Effector CD4-positive, alpha-beta T cell (primary cell): ENCODE measurements at regions not wholly inside any gene's neighbourhood (a gene's known extent, or its start where the extent isn't known, plus 50 kb on each side); places are given as distances from the start of the nearest gene placed in this dataset.

Source experiments
- DNase-seq: peaks from one replicate; pipeline ENCODE4 v3.0.0-alpha.2; 2020

DNA sequence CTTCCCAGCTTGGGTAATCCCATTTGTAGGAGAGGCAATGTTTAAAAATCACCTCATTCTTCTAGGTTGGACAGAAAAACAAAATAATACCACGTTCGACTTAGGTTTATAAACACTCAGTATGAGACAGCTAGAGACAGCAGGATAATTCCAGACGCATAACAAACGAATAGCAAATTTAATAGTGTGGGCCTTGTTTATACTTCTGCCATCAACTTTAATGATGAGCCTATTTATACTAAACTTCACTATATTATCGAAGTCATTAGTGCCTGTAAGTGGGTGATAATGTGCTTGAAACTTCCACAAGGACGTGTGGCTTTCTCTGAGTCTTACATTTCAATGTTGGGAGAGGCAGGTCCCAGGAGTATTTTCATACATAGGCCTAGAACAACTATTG, 255.7 kb upstream of the PPARGC1A start:
- DNase-seq: no peak

DNA sequence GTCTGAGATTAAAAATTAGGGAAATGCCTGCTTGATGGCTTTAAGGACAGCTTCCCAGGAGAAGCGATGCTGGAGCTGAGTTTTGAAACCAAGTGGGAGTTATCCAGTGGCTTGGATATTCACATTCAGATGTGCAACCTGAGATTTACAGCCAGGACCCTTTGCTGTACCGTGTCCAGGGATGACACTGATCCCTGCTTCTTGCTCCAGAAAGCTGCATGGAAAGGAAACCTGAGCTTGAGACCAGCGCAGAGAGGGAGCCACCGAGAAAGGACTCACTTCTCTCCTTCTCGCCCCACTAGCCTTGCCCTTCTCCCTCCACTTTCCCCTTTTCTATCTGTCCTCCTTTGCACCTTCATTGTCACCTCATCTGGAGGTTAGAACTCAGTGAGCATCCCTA, 254.5 kb upstream of the PPARGC1A start:
- DNase-seq: no peak

DNA sequence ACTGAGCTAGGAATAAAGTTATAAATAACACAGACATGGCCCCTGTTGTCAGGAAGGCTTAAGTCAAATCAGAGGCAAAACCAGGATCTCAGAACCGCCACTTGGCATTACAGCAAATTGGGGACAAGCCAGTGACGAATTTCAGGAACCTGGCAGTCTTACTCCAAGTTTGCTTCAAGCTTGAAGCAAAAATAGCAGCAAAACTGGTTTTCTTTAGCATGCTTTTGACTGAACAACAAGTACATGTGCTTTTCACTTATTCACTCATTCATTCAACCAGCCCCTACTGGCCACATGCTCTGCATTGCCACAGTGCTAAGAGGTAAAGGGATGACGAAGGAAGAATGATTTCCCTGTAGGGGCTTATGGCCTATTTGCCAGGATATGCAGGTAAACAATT, 253.9 kb upstream of the PPARGC1A start:
- no peak for DNase-seq

DNA sequence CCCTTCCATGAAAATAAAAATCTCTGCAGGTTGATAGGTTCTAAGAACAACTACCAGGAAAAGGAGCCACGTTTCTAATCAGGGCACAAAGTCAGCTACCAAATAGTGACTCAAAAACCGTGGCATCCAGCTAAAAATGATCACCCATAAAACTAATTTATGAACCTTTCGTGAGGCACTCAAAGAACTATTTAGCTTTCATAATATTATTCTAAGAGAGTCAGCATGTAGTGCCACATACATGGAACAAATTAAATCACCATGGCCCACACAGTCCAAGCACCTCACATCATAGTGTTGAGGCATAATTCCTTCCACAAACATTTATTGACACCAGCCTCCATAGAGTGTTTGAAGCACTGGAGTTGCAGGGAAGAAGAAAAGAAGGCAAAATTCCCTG, 252.0 kb upstream of the PPARGC1A start:
- DNase-seq: no peak

DNA sequence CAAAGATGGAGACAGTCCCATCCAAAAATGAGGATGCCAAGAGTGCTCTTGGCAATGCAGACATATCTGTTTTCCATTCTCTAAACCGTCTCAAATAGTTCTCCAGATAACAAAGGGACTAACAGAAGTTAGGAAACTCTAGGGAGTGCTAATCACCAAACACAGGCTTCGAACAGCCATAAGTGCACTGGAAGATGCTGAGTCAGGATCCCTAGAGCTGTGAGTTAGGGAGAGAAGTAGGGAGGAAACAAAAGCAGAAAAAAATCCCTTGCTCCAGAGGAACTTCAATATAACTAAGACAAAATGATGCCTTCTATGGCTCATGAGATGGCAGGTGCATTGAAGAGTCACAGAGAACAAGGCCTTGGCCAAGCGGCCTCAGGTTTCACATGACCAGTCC, 251.0 kb upstream of the PPARGC1A start:
- DNase-seq: no peak

GRCh38 chr4:24137671-24138601, 248.1 kb upstream of the PPARGC1A start:
- DNase-seq: no peak

DNA sequence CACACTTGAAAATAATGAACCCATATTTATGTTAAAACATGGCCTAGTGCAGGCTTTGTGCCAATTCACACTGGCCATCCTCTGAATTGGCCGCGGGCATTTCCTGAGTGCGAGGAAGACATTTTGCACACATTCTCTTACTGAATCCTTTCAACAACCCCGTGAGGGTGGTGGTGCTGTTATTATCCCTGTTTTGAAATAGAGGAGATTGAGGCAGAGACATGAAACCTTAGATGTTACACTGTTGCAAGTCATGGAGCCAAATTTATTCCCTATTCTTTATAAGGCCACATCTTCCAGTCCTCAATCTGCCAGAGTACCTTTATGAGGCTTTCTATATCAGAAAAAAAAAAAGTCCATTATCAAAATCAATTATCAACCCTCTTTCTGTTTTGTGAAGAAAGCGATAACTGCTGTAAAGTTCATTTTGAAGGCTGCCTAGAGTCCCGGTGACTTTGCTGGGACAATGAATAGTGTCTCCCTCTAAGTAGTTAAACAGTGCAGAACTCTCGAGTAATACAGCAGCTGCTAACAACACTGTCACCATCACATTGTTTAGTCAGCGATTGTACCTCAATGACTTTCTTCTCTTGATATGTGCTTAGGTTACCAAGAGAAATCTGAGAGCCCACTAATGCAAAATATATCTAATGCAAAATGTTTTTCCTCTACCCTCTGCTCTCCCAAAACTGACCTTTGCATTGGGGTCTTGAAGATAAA, 242.3 kb upstream of the PPARGC1A start:
- no peak for DNase-seq

- no peak for DNase-seq
Measured at GRCh38 chr4:24130637-24131036, 240.8 kb upstream of the PPARGC1A start.

DNA sequence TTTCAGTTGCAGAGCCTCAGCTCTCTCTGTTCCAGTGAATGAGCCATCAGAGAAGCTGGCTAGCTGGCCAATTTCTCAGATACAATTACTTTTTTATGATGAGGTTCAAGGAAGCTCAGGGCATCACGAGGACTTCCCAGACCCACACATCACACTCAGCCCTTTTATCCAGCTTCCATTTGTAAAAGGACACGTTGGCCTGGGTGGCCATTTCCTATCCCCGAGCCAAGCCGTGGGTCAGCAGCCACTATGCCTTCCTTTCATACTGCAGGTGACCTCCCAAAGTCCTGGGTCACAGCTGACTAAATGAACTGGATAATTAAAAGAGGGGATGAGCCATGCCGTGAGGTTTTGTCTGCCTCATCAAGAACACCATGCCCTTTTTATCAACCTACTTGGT, 236.9 kb upstream of the PPARGC1A start:
- no peak for DNase-seq

GRCh38 chr4:24121395-24122175, 231.7 kb upstream of the PPARGC1A start:
- DNase-seq: no peak

DNA sequence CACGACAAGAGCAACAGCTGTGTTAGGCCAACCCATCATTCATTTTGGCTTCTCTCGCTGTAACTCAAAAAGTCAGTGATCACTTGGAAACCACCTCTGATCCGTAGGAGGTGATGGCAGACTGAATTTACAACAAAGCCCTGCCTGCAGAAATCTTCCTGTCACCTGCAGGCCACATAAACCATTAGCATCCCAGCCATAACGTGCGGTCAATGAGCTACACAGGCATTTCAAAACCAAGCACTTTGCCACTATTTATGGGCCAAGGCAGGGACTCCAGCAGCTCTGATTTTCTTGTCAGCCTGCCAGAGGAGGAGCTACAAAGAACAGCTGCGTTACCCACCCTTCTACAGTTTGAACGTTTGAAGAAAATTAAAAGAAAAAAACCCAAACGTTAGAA, 228.1 kb upstream of the PPARGC1A start:
- no peak for DNase-seq

GRCh38 chr4:24116107-24116506, 226.3 kb upstream of the PPARGC1A start:
- DNase-seq: no peak

DNA sequence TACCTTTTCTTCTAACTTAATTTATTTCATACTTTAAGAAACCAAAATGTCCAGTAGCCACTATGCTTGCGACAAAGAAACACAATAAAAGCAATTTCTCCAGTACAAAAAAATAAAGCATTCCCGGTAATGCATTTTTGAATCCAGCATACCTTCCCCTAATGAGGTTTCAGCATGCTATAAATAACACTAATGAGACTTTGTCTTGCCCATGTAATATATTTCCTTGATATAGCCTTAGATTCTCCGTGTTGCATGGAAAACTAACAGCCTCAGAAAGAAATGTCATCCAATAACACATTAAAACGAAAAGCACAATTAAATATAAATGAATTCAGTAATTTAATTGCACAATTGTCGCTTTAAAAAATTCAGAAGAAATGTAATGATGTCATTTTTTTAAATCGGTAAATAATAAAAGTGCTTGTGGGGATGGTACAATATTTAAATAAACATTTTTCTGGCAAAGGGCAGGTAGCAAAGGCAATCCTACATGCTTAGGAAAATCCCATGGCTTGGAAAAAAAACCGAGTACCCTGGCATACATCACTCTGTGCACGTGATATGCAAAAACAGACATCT, 225.2 kb upstream of the PPARGC1A start:
- DNase-seq: no peak

- no peak for DNase-seq
Measured at GRCh38 chr4:24114444-24114843, 224.6 kb upstream of the PPARGC1A start.

- no peak for DNase-seq
Measured at GRCh38 chr4:24112466-24112865, 222.6 kb upstream of the PPARGC1A start.

DNA sequence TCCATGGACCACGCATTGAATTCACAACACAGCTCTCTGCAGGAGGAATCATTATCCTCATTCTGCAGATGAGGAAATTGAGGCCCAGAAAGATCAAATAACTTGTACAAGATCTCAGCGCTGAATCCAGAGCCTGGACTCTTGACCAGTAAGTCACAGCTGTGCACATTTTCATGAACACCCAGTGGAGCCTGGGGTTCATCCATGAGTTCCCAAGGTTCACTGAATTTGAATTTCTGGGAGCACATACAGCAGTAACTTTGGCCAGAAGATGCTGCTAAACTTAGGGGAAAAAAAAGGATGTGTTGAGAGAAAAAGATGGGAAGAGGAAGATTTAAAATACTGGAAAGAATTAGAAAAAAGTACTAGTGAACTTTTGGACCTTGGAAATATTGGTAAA, 218.7 kb upstream of the PPARGC1A start:
- DNase-seq: no peak

DNA sequence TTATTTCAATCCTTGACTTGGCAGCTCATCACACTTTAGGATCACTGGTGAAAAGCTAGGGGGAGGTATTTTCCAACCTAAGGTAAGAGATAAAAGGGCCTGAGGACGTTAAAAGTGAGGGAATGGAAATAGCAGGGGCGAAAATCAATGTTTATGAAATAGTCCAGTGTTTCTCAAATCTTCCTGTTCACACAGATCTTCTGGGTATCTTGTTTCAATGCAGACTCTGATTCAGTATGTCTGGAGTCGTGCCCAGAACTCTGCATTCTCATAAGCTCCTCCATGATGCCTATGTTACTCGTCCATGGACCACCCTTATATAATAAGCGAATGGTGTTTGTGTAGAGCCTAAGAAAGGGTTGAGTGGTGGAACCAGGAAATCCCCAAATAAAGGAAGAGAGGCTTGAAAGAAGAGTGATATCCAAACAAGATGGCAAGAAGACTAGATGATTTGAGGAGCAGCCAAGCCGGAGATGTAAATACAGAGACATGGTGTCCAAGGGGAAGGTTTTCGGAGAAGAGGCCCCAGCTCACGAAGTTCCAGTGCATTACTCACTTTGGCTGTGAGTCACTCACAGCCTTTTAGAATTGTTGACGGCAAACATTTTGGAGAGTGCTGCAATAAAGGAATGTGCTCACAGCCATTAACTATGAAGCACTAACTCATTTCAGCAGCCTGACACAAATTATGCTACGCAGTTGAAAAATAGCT, 215.6 kb upstream of the PPARGC1A start:
- DNase-seq: no peak

GRCh38 chr4:24104158-24104565, 214.3 kb upstream of the PPARGC1A start:
- DNase-seq: no peak

DNA sequence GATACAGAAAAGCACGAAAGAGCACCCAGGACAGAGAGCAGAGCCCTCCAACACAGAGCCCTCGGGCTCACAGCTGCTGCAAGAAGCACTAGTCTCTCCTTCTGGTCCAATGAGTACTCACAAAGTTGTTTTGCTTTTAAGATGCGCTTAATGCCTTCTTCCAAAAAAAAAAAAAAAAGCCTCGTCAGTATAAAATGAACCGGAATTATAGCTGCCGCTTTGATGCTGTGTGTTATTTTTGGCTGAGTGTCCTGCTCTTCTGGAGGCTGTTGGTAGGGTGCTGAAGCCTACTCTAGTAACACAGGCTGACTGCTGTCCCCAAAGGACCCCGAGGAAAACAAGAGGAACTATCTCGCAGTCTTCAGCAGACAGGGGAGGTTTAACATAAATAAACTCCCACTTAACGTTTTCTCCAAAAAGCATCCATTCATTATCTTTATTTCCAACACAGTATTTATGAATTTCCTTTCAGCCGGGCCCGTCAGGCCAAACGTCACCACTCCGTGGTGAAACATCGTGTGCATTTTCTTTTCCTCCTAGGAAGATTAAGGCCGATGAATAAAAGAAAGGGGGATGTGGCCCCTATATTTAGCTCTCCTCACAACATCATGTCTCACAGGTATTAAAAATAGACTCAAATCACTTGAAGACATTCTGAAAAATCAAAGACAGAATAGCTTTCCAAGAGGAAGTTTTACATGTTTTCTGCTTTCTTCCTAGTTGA, 213.7 kb upstream of the PPARGC1A start:
- DNase-seq: no peak

GRCh38 chr4:24102621-24103020, 212.8 kb upstream of the PPARGC1A start:
- DNase-seq: no peak

DNA sequence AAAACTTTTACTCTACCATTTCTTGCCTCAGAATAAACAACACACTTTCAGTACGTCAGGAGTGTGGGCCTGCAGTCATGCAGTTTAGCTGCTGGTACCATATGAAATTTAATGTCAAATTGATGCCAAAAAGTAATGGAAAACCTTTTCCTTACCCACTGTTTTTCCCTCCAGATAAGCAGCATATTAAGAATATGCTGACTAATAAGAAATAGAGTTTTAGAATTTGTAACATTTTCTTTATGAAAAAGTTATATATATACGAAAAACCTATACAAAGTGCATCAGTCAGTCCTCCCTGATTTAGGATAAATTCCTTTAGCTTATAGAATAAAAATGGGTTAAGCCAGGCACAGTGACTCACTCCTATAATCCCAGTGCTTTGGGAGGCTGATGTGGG, 206.8 kb upstream of the PPARGC1A start:
- DNase-seq: no peak

DNA sequence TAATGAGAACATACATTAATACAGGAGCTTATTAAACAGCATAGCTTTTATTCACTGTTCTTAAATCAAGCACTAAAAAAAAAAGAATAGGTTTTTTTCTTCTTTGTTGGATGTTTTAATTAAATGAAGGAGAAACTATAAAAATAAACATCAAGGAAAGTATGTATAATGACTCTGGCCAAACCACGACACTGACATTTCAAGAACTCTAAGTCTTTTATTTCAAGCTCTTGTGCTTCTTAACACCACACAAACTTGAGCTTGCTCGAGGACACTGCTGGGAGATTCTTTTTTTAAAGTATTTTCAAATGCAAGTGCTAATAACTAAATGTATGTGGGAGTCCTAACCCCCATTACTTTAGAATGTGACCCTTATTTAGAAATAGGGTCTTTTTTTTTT, 204.9 kb upstream of the PPARGC1A start:
- DNase-seq: no peak
